SK-N-SH treated with all-trans-retinoic acid at 6 μM for 48 hours (cell line): ENCODE measurements at regions not wholly inside any gene's neighbourhood (a gene's known extent, or its start where the extent isn't known, plus 50 kb on each side); places are given as distances from the start of the nearest gene placed in this dataset.
"Not testable (repeated sequence)": the region's sequence is repeated elsewhere in the genome, so short reads cannot be mapped to it uniquely, and the experiment has no call there.

Experiments
- ATAC-seq: fragments of 200-7000 bp; cut with Tn5 transposase; 3 replicates; pipeline ENCODE4 v1.9.1; 2020; ENCODE audit warnings: mild to moderate bottlenecking, moderate library complexity
- BACH2 ChIP-seq: fragments of 250-450 bp; sonication (Bioruptor Pico); IDR thresholded peaks from 2 replicates; pipeline ENCODE4 v1.9.0; 2021; ENCODE audit warnings: mild to moderate bottlenecking, borderline replicate concordance
- CSDC2 ChIP-seq: fragments of 250-450 bp; sonication (Bioruptor Pico); IDR thresholded peaks from 2 replicates; pipeline ENCODE4 v1.5.0; 2020; ENCODE audit warnings: mild to moderate bottlenecking, moderate library complexity
- CSRNP3 ChIP-seq: fragments of 250-450 bp; sonication (Bioruptor Pico); IDR thresholded peaks from 2 replicates; pipeline ENCODE4 v1.5.1; 2021; ENCODE audit warnings: mild to moderate bottlenecking, moderate library complexity
- ESRRG ChIP-seq: fragments of 250-450 bp; sonication (Bioruptor Pico); IDR thresholded peaks from 2 replicates; pipeline ENCODE4 v1.6.1; 2021; ENCODE audit warnings: mild to moderate bottlenecking
- GLIS3 ChIP-seq: fragments of 250-450 bp; sonication (Bioruptor Pico); IDR thresholded peaks from 2 replicates; pipeline ENCODE4 v1.5.0; 2020; ENCODE audit warnings: mild to moderate bottlenecking, moderate library complexity
- ISL1 ChIP-seq: fragments of 250-450 bp; sonication (Bioruptor Pico); IDR thresholded peaks from 2 replicates; pipeline ENCODE4 v2.1.2; 2022; ENCODE audit warnings: mild to moderate bottlenecking, moderate library complexity
- OSR1 ChIP-seq: fragments of 250-450 bp; sonication (Bioruptor Pico); IDR thresholded peaks from 2 replicates; pipeline ENCODE4 v1.8.0; 2022; ENCODE audit warnings: moderate library complexity, mild to moderate bottlenecking, inconsistent platforms
- PATZ1 ChIP-seq: fragments of 250-450 bp; sonication (Bioruptor Pico); IDR thresholded peaks from 2 replicates; pipeline ENCODE4 v1.8.0; 2020; ENCODE audit warnings: mild to moderate bottlenecking, moderate library complexity, borderline replicate concordance
- PPARA ChIP-seq: fragments of 250-450 bp; sonication (Bioruptor Pico); IDR thresholded peaks from 2 replicates; pipeline ENCODE4 v1.5.0; 2020; ENCODE audit warnings: mild to moderate bottlenecking, borderline replicate concordance
- RARB ChIP-seq: fragments of 250-450 bp; sonication (Bioruptor Pico); IDR thresholded peaks from 2 replicates; pipeline ENCODE4 v1.8.0; 2021; ENCODE audit warnings: mild to moderate bottlenecking, moderate library complexity
- SNAI2 ChIP-seq: fragments of 250-450 bp; sonication (Bioruptor Pico); IDR thresholded peaks from 2 replicates; pipeline ENCODE4 v1.5.0; 2020; ENCODE audit warnings: mild to moderate bottlenecking, moderate library complexity
- TCF4 ChIP-seq: fragments of 250-450 bp; sonication (Bioruptor Pico); IDR thresholded peaks from 2 replicates; pipeline ENCODE4 v1.8.0; 2021; ENCODE audit warnings: mild to moderate bottlenecking, moderate library complexity, borderline replicate concordance
- TOX ChIP-seq: fragments of 250-450 bp; sonication (Bioruptor Pico); IDR thresholded peaks from 2 replicates; pipeline ENCODE4 v1.8.0; 2021; ENCODE audit warnings: mild to moderate bottlenecking, moderate library complexity, borderline replicate concordance
- ZC3H10 ChIP-seq: fragments of 250-450 bp; sonication (Bioruptor Pico); IDR thresholded peaks from 2 replicates; pipeline ENCODE4 v1.5.1; 2021; ENCODE audit warnings: mild to moderate bottlenecking, moderate library complexity
- ZFP3 ChIP-seq: fragments of 250-450 bp; sonication (Bioruptor Pico); IDR thresholded peaks from 2 replicates; pipeline ENCODE4 v1.5.0; 2020; ENCODE audit warnings: mild to moderate bottlenecking, moderate library complexity
- ZNF565 ChIP-seq: fragments of 450-650 bp; formaldehyde crosslinking; conservative IDR thresholded peaks from 2 replicates; pipeline ENCODE4 v1.5.0; 2020; ENCODE audit warnings: low read depth, mild to moderate bottlenecking, moderate library complexity
- ZNF70 ChIP-seq: fragments of 450-650 bp; formaldehyde crosslinking; IDR thresholded peaks from 2 replicates; pipeline ENCODE4 v1.5.0; 2020; ENCODE audit warnings: mild to moderate bottlenecking, moderate library complexity
- ZNF8 ChIP-seq: fragments of 450-650 bp; formaldehyde crosslinking; IDR thresholded peaks from 2 replicates; pipeline ENCODE4 v1.5.0; 2020; ENCODE audit warnings: mild to moderate bottlenecking, moderate library complexity
- TF ChIP-seq, protein P1 (sequence below): fragments of 250-450 bp; sonication (Bioruptor Pico); IDR thresholded peaks from 2 replicates; pipeline ENCODE4 v1.8.0; 2021; ENCODE audit warnings: low read depth, mild to moderate bottlenecking, moderate library complexity, borderline replicate concordance
- TF ChIP-seq, protein P2 (sequence below): fragments of 250-450 bp; sonication (Bioruptor Pico); IDR thresholded peaks from 2 replicates; pipeline ENCODE4 v1.5.1; 2020; ENCODE audit warnings: low read depth, mild to moderate bottlenecking, moderate library complexity

DNA sequence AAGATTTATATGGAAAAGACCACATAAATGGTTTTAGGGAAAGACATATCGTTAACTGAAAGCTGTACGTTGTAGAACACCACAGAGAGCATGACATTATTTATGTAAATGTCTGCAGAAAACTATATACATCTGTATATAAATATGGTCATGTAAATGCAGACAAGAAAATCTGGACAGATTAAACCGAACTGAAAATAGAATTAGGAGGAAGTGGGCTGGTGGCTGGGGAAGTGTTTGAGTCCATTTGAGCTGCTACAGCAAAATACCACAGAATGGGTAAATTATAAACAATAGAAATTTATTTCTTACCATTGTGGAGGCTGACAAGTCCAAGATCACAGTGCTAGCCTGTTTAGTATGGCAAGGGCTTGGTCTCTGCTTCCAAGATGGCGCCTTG lies 56.3 kb upstream of the USP6NL start:
- TF ChIP-seq SNAI2 (CRISPR knock-in tag): no peak
- TF ChIP-seq TOX (CRISPR knock-in tag): no peak
- TF ChIP-seq, all 23 proteins: peak for 0
- ATAC-seq: no peak

DNA sequence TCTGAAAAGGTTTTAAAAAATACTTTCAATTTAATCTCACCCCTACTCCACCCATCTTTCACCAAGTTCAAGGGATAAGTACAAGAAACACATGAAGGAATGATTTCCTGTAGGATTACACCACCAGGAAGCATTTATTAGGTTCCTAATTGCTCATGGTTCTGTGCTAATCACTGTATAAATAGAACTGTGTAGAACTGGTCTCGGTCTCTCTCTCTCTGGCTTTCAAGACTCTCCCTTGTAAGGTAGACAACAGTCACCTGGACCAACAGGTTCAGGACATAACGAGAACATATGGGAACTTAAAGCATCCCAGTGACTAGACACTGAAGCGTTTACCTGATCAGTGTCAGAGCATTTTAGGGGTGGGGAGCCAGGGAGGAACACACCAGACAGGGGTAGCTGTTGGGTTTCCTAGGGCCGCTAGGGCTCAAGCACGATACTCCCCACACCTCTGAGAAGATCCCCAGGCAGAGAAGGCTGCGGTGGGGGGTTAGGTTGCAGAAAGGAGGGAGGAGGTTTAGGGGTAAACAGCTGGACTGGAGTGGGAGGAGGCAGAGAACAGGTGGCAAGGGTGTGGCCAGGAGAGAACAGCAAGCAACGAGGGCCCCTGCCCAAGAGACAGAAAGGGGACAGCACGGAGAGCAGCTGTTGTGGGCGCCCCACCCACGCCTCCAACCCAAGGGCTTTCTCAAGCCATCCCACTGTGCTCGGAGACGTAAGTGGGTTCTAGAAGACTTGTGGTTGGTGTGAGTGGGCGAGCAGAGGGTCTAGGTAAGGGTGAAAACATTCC lies 52.5 kb upstream of the USP6NL start:
- TF ChIP-seq, protein P1, sequence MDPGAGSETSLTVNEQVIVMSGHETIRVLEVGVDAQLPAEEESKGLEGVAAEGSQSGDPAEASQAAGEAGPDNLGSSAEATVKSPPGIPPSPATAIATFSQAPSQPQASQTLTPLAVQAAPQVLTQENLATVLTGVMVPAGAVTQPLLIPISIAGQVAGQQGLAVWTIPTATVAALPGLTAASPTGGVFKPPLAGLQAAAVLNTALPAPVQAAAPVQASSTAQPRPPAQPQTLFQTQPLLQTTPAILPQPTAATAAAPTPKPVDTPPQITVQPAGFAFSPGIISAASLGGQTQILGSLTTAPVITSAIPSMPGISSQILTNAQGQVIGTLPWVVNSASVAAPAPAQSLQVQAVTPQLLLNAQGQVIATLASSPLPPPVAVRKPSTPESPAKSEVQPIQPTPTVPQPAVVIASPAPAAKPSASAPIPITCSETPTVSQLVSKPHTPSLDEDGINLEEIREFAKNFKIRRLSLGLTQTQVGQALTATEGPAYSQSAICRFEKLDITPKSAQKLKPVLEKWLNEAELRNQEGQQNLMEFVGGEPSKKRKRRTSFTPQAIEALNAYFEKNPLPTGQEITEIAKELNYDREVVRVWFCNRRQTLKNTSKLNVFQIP (CRISPR knock-in tag): no peak
- TF ChIP-seq OSR1 (CRISPR knock-in tag) (no peak), ZNF8 (no peak), CSRNP3 (no peak), ISL1 (no peak), ZNF565 (CRISPR knock-in tag) (no peak), ZC3H10 (no peak), TCF4 (CRISPR knock-in tag) (no peak), ZFP3 (no peak), ESRRG (CRISPR knock-in tag) (no peak), GLIS3 (CRISPR knock-in tag) (no peak), CSDC2 (CRISPR knock-in tag) (no peak), PATZ1 (CRISPR knock-in tag) (no peak), PPARA (CRISPR knock-in tag) (no peak)
- TF ChIP-seq, protein P2, sequence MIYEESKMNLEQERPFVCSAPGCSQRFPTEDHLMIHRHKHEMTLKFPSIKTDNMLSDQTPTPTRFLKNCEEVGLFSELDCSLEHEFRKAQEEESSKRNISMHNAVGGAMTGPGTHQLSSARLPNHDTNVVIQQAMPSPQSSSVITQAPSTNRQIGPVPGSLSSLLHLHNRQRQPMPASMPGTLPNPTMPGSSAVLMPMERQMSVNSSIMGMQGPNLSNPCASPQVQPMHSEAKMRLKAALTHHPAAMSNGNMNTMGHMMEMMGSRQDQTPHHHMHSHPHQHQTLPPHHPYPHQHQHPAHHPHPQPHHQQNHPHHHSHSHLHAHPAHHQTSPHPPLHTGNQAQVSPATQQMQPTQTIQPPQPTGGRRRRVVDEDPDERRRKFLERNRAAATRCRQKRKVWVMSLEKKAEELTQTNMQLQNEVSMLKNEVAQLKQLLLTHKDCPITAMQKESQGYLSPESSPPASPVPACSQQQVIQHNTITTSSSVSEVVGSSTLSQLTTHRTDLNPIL (CRISPR knock-in tag): no peak
- no peak for ATAC-seq

GRCh38 chr10:11663126-11663515 lies 51.7 kb upstream of the USP6NL start:
- ATAC-seq: not testable (repeated sequence)

DNA sequence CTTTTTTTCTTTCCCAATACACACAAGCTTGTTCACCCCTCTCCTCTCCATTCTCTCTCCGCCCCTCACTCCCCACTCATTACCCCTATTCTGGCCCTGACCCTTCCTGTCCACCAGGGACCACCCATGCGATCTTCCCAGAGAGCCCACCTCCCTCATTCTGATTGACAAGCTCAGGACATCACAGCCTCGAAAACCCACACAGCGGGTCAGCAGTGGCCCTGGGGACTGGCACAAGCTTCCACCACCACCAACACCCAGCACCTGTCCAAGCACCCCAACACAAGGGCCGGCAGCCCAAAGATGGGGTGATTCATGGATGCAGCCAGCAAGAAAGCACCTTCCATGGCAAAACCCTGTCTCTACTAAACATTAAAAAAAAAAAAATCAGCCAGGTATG lies 50.0 kb upstream of the USP6NL start:
- no peak for ATAC-seq
- TF ChIP-seq, protein P2 (CRISPR knock-in tag): no peak
- TF ChIP-seq CSDC2 (CRISPR knock-in tag): no peak
- no peak for TF ChIP-seq ZNF565 (CRISPR knock-in tag)
- no peak for TF ChIP-seq ISL1
- TF ChIP-seq ZFP3: no peak
- TF ChIP-seq SNAI2 (CRISPR knock-in tag): no peak
- no peak for TF ChIP-seq ZNF70 (CRISPR knock-in tag)
- no peak for TF ChIP-seq CSRNP3
- no peak for TF ChIP-seq TOX (CRISPR knock-in tag)
- TF ChIP-seq PATZ1 (CRISPR knock-in tag): no peak
- TF ChIP-seq ESRRG (CRISPR knock-in tag): no peak
- TF ChIP-seq, protein P1 (CRISPR knock-in tag): no peak
- TF ChIP-seq BACH2 (CRISPR knock-in tag): no peak
- no peak for TF ChIP-seq RARB (CRISPR knock-in tag)
